SK-N-SH (cell line): ENCODE measurements at regions not wholly inside any gene's neighbourhood (a gene's known extent, or its start where the extent isn't known, plus 50 kb on each side); places are given as distances from the start of the nearest gene placed in this dataset.

Experiments
- CTCF ChIP-seq: fragments of 200-600 bp; sonication (generic); IDR thresholded peaks from 2 replicates; pipeline ENCODE4 v1.6.1; 2017; ENCODE audit warnings: antibody characterized with exemption, mild to moderate bottlenecking, moderate library complexity
- EP300 ChIP-seq, 2 experiments: IDR thresholded peaks; 2 replicates each; pipeline versions ENCODE4 v1.4.0 to v1.6.1; 2012; ENCODE audit warnings: borderline replicate concordance in 1 of 2, low read depth in 1 of 2, low read length in 1 of 2
- EZH2phosphoT487 ChIP-seq: fragments of 200-600 bp; sonication (generic); IDR thresholded peaks from 2 replicates; pipeline ENCODE4 v1.6.1; 2017; ENCODE audit warnings: low read depth, mixed run types, mild to moderate bottlenecking, antibody characterized with exemption, moderate library complexity, borderline replicate concordance
- FOXM1 ChIP-seq: IDR thresholded peaks from 2 replicates; pipeline ENCODE4 v1.4.0; 2012; ENCODE audit warnings: low read depth, mild to moderate bottlenecking
- GATA2 ChIP-seq: sonication (generic); formaldehyde crosslinking; IDR thresholded peaks from 2 replicates; pipeline ENCODE4 v1.5.0; 2020; ENCODE audit warnings: mild to moderate bottlenecking, missing genetic modification reagents
- RCOR1 ChIP-seq: fragments of 150-350 bp; IDR thresholded peaks from 2 replicates; pipeline ENCODE4 v1.6.1; 2017; ENCODE audit warnings: antibody characterized with exemption, low read length
- SMC3 ChIP-seq: IDR thresholded peaks from 2 replicates; pipeline ENCODE4 v1.6.1; 2012; ENCODE audit warnings: low read depth, low read length, improper control_type of control experiment
- TAF1 ChIP-seq: IDR thresholded peaks from 2 replicates; pipeline ENCODE4 v1.6.1; 2012; ENCODE audit warnings: low read depth, mild to moderate bottlenecking, low read length, moderate library complexity, borderline replicate concordance

DNA sequence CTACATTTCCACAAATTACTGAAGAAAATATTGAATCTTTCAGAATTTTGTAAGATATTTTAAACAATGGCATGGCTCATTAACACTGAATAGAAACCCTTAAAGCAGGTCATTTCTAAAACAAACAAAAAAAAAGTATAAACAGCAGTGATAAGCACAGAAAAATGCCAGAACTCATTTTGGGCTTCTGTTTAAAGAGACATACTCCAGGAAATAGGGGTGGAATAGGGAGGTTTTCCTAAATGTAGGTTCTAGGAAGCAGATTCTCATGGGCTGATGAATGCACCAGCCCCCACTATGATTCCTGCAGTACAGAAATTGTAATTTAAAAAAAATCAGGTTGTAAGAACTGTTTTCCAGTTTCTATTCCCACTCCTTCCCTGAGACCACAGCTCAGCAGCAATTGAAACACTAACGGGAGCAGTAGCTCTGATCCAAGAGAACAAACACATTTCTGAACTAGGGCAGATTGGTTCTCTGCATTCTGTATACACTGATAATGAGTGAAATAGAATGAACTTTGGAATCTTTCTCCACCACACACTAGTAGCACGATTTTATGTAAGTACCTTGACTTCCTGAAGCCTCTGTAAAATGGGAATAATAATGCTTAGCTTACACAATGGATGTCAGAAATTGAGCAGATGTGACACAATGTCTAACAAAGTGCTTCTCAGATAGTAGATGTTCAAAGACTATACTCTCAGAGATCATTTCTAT is 115.6 kb upstream of the TMTC1 start:
- no peak for TF ChIP-seq SMC3
- no peak for TF ChIP-seq CTCF
- TF ChIP-seq TAF1 = no peak
- no peak for TF ChIP-seq EZH2phosphoT487
- no peak for TF ChIP-seq EP300 (IDR thresholded peaks at IDR 0.05; ENCODE audit: borderline replicate concordance in 1 of 2, low read depth in 1 of 2, low read length in 1 of 2)
- no peak for TF ChIP-seq RCOR1
- TF ChIP-seq GATA2 (CRISPR knock-in tag) = no peak
- no peak for TF ChIP-seq FOXM1
